Cardiac fibroblast (primary cell): ENCODE measurements at regions not wholly inside any gene's neighbourhood (a gene's known extent, or its start where the extent isn't known, plus 50 kb on each side); places are given as distances from the start of the nearest gene placed in this dataset.

ENCODE experiments used
- DNase-seq, 2 donors: peaks; one replicate each; pipeline versions ENCODE4 v3.0.0 to v3.0.0-alpha.2; 2010; ENCODE audit warnings: low read depth in 2 of 2
- H3K4me3 ChIP-seq, 2 donors: replicated peaks in 1 of 2; 1 replicate in 1 of 2; 2 replicates in 1 of 2; pipeline ENCODE4 v1.5.1; 2011; ENCODE audit warnings: low read depth in 2 of 2, low read length in 2 of 2, mild to moderate bottlenecking in 2 of 2, moderate library complexity in 1 of 2
- TF ChIP-seq, protein P1 (sequence below): IDR thresholded peaks from one replicate; pipeline ENCODE4 v1.5.1; 2011; ENCODE audit warnings: low read depth, mild to moderate bottlenecking, low read length, inconsistent platforms

- TF ChIP-seq, protein P1, sequence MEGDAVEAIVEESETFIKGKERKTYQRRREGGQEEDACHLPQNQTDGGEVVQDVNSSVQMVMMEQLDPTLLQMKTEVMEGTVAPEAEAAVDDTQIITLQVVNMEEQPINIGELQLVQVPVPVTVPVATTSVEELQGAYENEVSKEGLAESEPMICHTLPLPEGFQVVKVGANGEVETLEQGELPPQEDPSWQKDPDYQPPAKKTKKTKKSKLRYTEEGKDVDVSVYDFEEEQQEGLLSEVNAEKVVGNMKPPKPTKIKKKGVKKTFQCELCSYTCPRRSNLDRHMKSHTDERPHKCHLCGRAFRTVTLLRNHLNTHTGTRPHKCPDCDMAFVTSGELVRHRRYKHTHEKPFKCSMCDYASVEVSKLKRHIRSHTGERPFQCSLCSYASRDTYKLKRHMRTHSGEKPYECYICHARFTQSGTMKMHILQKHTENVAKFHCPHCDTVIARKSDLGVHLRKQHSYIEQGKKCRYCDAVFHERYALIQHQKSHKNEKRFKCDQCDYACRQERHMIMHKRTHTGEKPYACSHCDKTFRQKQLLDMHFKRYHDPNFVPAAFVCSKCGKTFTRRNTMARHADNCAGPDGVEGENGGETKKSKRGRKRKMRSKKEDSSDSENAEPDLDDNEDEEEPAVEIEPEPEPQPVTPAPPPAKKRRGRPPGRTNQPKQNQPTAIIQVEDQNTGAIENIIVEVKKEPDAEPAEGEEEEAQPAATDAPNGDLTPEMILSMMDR, result no peak
- no peak for DNase-seq
- no peak overlapping the region for H3K4me3 ChIP-seq
These were observed 183.0 kb downstream of the ZBTB18 start for GRCh38 chr1:244234009-244234643.

- TF ChIP-seq, protein P1, result no peak
- no peak for DNase-seq
- no peak overlapping the region for H3K4me3 ChIP-seq
These were observed 184.1 kb downstream of the ZBTB18 start for GRCh38 chr1:244235157-244235556.

DNA sequence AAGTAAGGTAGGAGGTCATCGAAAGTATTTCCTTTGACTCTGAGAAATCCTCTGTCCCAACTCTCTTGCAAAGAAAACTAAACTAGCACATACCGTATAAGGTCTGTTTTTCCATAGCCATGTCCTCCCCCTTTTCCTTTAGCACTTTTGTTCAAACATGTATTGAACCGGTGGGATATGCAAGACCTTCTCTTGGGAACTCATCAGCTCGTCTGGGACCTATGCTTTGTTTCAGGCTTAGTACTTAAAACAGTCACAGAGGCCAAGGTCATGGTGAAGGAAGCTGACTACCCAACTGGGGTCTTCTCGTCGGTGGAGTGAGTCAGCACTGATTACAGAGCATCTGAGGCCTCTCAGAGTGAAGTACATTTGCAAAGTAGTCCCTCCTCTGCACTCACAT lies 185.0 kb downstream of the ZBTB18 start:
- no peak overlapping the region for H3K4me3 ChIP-seq
- DNase-seq, result no peak
- TF ChIP-seq, protein P1, result no peak

DNA sequence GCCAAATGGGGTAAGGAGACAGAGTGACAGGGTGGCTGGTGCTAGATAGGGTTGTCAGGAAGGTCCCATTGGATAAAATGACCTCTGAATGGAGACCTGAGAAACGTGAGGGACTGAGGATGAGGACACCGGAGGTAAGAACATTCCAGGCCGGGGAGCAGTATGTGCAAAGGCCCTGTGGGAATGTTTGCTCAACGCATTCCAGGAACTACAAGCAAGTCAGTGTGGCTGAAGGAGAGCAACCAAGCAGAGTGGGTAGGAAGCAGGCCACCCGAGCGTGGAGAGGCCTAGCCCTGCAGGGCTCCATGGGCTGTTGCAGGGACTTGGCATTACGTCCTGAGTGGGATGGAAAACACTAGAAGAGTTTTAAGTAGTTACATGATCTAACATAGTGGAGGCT lies 185.6 kb downstream of the ZBTB18 start:
- no peak for DNase-seq
- no peak overlapping the region for H3K4me3 ChIP-seq
- TF ChIP-seq, protein P1, result no peak

- H3K4me3 ChIP-seq, result no peak overlapping the region
- DNase-seq, result peak in 1 of 2 donors; percentile 28
- TF ChIP-seq, protein P1, result no peak
These were observed 186.4 kb downstream of the ZBTB18 start for GRCh38 chr1:244237445-244237844.

- H3K4me3 ChIP-seq, result no peak overlapping the region
- DNase-seq, result no peak
- TF ChIP-seq, protein P1, result no peak
These were observed 188.2 kb downstream of the ZBTB18 start for GRCh38 chr1:244239261-244239770.

GRCh38 chr1:244241438-244241837 lies 190.4 kb downstream of the ZBTB18 start:
- H3K4me3 ChIP-seq, result no peak overlapping the region
- TF ChIP-seq, protein P1, result no peak
- DNase-seq, result no peak
